HG03558 (cell line): ENCODE measurements at regions not wholly inside any gene's neighbourhood (a gene's known extent, or its start where the extent isn't known, plus 50 kb on each side); places are given as distances from the start of the nearest gene placed in this dataset.
"Not testable (repeated sequence)": the region's sequence is repeated elsewhere in the genome, so short reads cannot be mapped to it uniquely, and the experiment has no call there.

ENCODE experiments used
- ATAC-seq: cut with Tn5 transposase; IDR thresholded peaks from one replicate; pipeline ENCODE4 v1.9.1; 2021; ENCODE audit warnings: moderate number of reproducible peaks; ENCODE audit not compliant: unreplicated experiment; ENCODE audit errors: extremely low read depth

DNA sequence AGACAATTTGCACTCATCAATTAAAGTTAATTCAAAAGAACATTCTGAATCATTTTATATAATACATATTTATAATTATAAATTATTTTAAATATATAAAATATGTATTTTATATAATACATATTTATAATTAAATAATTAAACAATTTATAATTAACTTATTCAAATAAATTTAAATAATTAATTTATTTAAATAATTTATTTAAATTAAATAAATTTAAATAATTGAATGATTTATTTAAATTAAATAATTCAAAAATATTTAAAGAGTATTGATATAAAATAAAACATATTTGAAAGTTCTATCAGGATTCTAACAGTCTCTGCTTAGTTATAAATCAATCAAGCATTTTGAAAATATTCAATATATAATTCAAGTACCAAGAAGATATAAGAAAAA is 775.5 kb upstream of the CTNND2 start:
- no peak for ATAC-seq

DNA sequence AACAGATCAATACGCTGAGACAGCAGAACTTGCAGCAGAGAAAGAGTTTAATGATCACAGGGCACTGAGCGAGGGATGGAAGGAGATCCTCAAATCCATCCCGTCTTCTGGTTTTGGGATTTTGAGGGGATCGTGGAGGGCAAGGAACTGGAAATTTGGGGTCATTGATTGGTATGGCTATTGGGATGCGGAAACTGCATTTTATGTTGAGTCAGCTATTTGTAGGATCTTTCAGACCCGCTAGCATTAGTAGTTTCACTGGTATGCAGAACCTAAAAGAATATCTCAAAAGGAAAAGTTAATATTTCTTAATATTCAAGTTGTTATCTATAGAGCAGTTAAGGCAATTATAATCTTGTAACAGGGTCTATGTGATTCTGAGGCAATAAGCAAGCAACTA is 771.7 kb upstream of the CTNND2 start:
- no peak for ATAC-seq

- ATAC-seq: no peak
These were observed 767.9 kb upstream of the CTNND2 start for GRCh38 chr5:12672141-12672540.

DNA sequence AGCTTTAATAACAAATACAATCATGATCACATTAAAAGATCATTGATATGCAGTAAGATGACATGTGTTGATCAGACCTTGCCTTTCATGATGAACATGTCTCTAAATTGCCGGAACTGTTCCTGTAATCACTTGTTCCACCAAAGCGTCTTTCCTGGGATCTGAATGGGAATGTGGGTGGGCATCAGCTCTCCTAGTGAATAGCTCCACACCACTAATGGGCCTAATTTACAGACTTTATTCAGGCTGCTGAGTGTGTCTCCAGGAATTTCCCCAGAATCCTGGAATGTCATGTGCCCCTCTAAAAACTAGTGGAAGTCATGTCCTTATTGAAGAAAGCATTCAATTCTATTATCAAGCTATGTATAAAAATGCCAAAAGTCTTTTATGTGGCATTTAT is 765.1 kb upstream of the CTNND2 start:
- ATAC-seq: no peak

DNA sequence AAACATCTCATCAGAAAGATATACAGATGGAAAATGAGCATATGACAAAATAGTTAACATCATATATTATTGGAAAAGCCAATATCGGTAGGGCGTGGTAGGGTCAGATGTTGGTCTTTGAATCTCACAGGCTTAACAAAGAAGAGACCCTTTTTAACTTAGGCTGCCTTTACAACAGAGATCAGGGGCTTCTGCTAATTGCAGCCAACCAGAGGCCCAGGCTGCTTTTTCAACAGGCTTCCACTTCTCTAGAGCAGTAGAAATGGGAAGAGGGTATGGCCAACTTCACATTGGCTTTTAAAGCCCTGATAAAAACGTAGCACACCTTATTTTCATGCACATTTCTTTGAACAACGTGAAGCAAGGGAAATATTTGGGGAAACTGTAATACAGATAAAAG is 764.3 kb upstream of the CTNND2 start:
- ATAC-seq: no peak

- not testable (repeated sequence) for ATAC-seq
These were observed 763.6 kb upstream of the CTNND2 start for GRCh38 chr5:12667818-12668217.

GRCh38 chr5:12665772-12666171 is 761.5 kb upstream of the CTNND2 start:
- not testable (repeated sequence) for ATAC-seq

DNA sequence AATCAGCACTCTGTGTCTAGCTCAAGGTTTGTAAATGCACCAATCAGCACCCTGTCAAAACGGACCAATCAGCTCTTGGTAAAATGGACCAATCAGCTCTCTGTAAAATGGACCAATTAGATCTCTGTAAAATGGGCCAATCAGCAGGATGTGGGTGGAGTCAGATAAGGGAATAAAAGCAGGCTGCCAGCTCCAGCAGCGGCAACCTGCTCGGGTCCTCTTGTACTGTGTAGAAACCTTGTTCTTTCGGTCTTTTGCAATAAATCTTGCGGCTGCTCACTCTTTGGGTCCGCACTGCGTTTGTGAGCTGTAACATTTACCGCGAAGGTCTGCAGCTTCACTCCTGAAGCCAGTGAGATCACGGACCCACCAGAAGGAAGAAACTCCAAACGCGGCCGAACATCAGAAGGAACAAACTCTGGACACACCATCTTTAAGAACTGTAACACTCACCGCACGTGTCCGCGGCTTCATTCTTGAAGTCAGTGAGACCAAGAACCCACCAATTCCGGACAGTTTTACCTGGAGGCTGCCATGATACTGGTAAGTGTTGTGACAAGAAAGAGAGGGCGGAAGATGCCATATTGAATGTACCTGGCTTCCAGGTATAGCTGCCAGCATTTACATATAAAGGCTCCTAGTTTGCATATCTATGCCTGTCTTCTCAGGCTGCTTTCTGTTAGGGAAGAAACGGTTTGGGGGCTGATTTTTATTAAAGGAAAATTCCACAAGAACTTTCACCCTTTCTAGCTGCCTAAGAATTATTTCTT is 758.5 kb upstream of the CTNND2 start:
- no peak for ATAC-seq

GRCh38 chr5:12661617-12662370 is 757.5 kb upstream of the CTNND2 start:
- ATAC-seq: no peak

GRCh38 chr5:12660279-12661107 is 756.2 kb upstream of the CTNND2 start:
- not testable (repeated sequence) for ATAC-seq

DNA sequence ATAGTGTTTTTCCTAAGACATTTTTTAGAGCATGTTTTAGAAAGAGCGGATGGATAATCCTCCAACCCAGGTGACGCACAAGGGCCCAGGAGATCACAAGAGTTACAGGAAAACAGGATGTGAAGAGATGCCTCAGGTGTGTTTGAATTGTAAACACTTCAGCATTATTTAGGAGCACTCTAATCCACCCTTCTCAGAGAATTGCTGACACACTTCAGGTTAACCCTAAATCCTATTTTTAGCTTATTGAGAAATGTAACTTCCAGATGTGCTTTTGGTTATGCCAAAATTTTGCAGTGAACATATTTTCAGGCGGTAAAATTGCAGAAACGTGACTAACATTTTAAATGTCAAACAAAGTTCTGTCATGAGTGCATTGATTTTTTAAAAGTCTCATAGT is 755.4 kb upstream of the CTNND2 start:
- ATAC-seq: no peak

GRCh38 chr5:12658871-12659446 is 754.7 kb upstream of the CTNND2 start:
- no peak for ATAC-seq

GRCh38 chr5:12657914-12658474 is 753.7 kb upstream of the CTNND2 start:
- ATAC-seq: not testable (repeated sequence)

- no peak for ATAC-seq
These were observed 751.4 kb upstream of the CTNND2 start for GRCh38 chr5:12655675-12656074.

- no peak for ATAC-seq
These were observed 748.0 kb upstream of the CTNND2 start for GRCh38 chr5:12652201-12652600.

DNA sequence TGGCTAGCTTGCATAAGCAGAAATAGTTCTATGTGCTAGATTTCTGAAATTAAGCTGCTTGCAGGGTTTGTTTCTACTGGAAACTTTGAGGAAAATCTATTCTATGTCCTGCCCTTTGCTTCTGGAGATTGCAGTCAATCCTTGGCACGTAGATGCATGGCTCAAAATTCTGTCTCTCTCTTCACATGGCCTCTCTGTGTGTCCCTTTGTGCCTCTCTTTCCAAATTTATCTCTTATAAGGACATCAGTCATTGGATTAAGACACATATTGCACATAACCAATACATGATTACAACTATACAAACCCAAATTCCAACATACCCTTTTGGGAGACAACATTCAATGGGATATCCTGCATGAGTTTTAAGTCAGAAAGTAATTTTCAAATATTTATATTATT is 744.3 kb upstream of the CTNND2 start:
- ATAC-seq: no peak

DNA sequence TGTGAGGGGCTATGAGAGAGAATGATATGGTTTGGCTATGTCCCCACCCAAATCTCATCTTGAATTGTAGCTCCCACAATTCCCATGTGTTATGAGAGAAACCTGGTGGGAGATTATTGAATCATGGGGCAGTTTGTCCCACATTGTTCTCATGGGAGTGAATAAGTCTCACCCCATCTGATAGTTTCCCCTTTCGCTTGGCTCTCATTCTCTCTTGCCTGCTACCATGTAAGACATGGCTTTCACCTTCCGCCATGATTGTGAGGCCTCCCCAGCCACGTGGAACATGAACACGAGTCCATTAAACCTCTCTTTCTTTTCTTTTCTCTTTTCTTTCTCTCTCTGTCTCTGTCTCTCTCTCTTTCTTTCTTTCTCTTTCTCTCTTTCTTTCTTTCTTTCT is 743.4 kb upstream of the CTNND2 start:
- ATAC-seq: no peak

- ATAC-seq: no peak
These were observed 741.3 kb upstream of the CTNND2 start for GRCh38 chr5:12645582-12645981.

DNA sequence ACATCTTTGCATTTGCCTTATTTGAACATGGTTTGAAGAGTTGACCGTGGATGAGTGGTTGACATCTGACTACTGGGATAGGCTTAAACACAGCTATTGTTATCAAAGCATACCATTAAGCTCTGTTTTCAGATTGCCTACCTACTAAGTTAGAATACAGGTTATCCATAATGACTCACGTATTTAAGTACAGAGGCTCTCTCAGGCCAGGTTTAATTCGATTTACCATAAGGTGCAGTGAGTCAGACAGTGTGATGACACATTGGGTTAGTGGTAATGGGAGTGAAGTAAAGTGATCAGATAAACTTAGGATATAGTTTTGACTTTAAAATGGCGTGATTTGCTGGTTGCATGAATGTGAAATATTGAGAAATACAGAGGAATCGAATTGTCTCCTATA is 732.0 kb upstream of the CTNND2 start:
- ATAC-seq: no peak

- ATAC-seq: no peak
These were observed 722.3 kb upstream of the CTNND2 start for GRCh38 chr5:12626556-12626955.
